ENCODE measurements at regions not wholly inside any gene's neighbourhood (a gene's known extent, or its start where the extent isn't known, plus 50 kb on each side); places are given as distances from the start of the nearest gene placed in this dataset.

DNA sequence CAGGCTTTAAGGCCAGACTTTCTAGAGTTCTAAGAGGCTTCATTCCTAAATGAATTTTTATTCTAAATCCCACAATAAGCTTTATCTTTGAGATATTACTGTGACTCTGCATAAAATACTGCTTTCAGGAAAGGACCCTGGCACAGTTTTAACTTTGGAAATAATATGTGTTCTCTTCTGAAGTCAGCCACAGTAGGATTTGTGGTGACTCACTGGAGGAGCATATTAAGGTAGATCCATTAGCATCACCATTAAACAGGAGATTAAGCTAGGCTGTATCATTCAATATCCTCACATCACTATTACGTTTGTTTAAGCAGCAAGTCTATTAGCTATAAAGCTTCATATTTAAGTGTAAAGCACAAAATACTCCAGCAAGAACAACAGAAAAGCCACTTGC is 186.1 kb upstream of the IZUMO3 start:
- Histone ChIP-seq H3K4me1 (no peaks in the 10 kb centered on the region), H3K9me3 (no peaks in the 10 kb centered on the region), H3K27me3 (ENCODE audit: insufficient read depth in 3 of 3, low read length in 2 of 3) (no peaks in the 10 kb centered on the region), H3K36me3 (ENCODE audit: insufficient read depth in 1 of 2, low read depth in 1 of 2) (no peaks in the 10 kb centered on the region), H3K27ac (no peak overlapping the region), H3K4me3 (no peak overlapping the region)
- TF ChIP-seq, protein P1, sequence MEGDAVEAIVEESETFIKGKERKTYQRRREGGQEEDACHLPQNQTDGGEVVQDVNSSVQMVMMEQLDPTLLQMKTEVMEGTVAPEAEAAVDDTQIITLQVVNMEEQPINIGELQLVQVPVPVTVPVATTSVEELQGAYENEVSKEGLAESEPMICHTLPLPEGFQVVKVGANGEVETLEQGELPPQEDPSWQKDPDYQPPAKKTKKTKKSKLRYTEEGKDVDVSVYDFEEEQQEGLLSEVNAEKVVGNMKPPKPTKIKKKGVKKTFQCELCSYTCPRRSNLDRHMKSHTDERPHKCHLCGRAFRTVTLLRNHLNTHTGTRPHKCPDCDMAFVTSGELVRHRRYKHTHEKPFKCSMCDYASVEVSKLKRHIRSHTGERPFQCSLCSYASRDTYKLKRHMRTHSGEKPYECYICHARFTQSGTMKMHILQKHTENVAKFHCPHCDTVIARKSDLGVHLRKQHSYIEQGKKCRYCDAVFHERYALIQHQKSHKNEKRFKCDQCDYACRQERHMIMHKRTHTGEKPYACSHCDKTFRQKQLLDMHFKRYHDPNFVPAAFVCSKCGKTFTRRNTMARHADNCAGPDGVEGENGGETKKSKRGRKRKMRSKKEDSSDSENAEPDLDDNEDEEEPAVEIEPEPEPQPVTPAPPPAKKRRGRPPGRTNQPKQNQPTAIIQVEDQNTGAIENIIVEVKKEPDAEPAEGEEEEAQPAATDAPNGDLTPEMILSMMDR (IDR thresholded peaks at IDR 0.05), result no peak
- no peak for DNase-seq
- no peak for ATAC-seq
- 63 to 71% (median 68%) methylated on average over 1 of the region's 1 CpG for WGBS, 3 donors
- intact Hi-C loops (cut with DNase I), result no loop called here

DNA sequence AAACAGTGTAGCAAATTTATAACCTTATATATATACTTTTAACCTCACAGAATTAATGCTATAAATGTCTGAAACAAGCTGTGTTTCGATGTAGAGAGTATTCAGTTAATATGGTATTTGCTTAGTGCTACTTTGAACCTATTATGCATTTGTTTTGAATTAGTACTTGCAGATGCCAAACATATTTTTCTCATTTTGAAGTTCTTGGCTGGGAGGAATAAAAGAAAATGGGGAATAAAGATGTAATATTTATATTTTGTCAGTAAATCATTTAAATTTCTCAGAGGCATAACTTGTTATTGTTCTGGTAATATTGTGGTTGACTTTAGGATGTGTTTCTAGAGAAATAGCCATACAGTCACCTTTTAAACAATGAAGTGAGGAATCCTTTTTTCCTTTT is 175.9 kb upstream of the IZUMO3 start:
- ATAC-seq (no peak), DNase-seq (no peak)
- Histone ChIP-seq H3K36me3 (ENCODE audit: insufficient read depth in 1 of 2, low read depth in 1 of 2) (no peaks in the 10 kb centered on the region), H3K27me3 (ENCODE audit: insufficient read depth in 3 of 3, low read length in 2 of 3) (no peaks in the 10 kb centered on the region), H3K4me1 (no peaks in the 10 kb centered on the region), H3K9me3 (no peaks in the 10 kb centered on the region), H3K4me3 (no peak overlapping the region), H3K27ac (no peak overlapping the region)
- TF ChIP-seq, protein P1 (IDR thresholded peaks at IDR 0.05), result no peak
- WGBS, 3 donors, result 29 to 47% (median 30%) methylated on average over 1 of the region's 1 CpG
- intact Hi-C loops (cut with DNase I), result no loop called here

DNA sequence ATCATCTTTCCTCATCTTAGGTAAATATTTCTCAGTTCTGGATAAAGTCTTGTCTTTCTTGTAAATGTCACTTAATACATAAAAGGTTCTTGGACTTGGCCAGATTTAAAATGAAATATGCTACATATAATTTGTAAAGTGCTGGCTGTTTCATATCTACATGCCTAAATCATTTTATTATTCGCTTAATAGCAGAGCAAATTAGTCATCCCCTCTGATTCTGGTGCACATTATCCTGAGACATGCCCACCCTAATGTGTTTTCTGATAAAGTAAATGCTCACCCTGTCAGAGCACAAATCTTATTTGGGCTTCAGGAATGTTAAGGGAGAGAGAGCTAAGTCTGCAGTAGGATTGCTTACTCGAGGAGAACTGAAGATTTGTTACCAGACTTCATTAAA is 166.5 kb upstream of the IZUMO3 start:
- ATAC-seq, result no peak
- Histone ChIP-seq H3K9me3 (no peaks in the 10 kb centered on the region), H3K27me3 (ENCODE audit: insufficient read depth in 3 of 3, low read length in 2 of 3) (no peaks in the 10 kb centered on the region), H3K27ac (no peak overlapping the region), H3K4me3 (no peak overlapping the region), H3K36me3 (ENCODE audit: insufficient read depth in 1 of 2, low read depth in 1 of 2) (no peaks in the 10 kb centered on the region), H3K4me1 (no peaks in the 10 kb centered on the region)
- no peak for DNase-seq
- WGBS, 3 donors, result 45 to 56% (median 49%) methylated on average over 2 of the region's 2 CpGs
- intact Hi-C loops (cut with DNase I), result no loop called here
- TF ChIP-seq, protein P1 (IDR thresholded peaks at IDR 0.05), result no peak

DNA sequence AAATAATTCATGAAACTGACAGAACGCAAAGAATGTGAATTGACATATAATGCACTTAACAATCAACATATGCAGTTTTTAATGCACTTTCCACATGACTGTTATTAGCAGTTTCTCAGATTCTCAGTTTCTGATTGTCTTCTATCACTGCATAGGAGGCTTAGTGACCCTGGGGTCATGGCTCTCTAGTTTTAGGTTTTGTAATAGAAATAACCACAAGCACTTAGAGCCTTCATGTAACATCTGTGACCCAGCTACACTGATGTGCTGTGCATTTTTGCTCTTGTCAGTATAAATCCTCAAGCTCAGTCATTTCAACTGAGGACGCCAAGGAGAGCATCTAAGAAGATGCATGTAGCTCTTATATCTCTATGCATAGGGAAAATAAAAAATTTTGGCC is 163.1 kb upstream of the IZUMO3 start:
- 82 to 88% (median 84%) methylated on average over 2 of the region's 2 CpGs for WGBS, 3 donors
- Histone ChIP-seq H3K9me3 (no peaks in the 10 kb centered on the region), H3K27ac (no peak overlapping the region), H3K4me1 (no peaks in the 10 kb centered on the region), H3K36me3 (ENCODE audit: insufficient read depth in 1 of 2, low read depth in 1 of 2) (no peaks in the 10 kb centered on the region), H3K27me3 (ENCODE audit: insufficient read depth in 3 of 3, low read length in 2 of 3) (no peaks in the 10 kb centered on the region), H3K4me3 (no peak overlapping the region)
- intact Hi-C loops (cut with DNase I), result no loop called here
- TF ChIP-seq, protein P1 (IDR thresholded peaks at IDR 0.05), result no peak
- ATAC-seq (no peak), DNase-seq (no peak)

DNA sequence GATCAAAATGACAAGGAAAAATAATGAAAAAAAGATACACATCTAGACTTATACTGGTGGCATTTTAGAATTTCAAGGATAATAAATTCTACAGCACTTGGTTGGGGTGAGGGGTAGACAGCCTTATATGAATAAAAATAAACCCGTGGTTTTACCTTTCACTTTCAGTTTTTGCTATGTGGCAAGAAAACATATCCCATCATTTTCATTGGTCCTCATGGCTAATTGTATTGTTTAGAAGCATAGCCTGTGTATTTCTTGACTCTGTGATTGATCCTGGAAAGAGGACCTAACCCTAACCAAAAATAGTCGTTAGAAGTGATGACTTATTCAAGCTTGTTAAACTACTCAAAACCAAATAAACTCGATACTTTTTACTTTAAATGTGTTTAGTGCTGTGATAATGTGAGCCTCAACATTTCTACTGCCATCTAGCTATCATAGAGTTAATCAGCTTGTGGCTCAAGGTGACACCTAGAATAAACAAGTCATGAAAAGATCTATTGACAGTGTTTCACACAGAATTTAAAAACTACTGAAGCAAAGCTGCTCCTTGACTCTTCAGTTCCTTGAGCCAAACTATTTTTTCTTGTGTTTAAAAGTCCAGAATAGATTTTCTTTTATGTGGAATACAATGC is 153.3 kb upstream of the IZUMO3 start:
- Histone ChIP-seq H3K27me3 (ENCODE audit: insufficient read depth in 3 of 3, low read length in 2 of 3) (no peaks in the 10 kb centered on the region), H3K36me3 (ENCODE audit: insufficient read depth in 1 of 2, low read depth in 1 of 2) (no peaks in the 10 kb centered on the region), H3K27ac (no peak overlapping the region), H3K4me3 (no peak overlapping the region), H3K4me1 (no peaks in the 10 kb centered on the region), H3K9me3 (peaks cover 10% of the 10 kb centered on the region)
- 21 to 29% (median 24%) methylated on average over 3 of the region's 3 CpGs for WGBS, 3 donors
- DNase-seq (no peak), ATAC-seq (no peak)
- TF ChIP-seq, protein P1 (IDR thresholded peaks at IDR 0.05), result no peak
- intact Hi-C loops (cut with DNase I), result no loop called here

Measured in psoas muscle (tissue), 7 donors.